Breast epithelium (tissue), 3 donors: ENCODE measurements at regions not wholly inside any gene's neighbourhood (a gene's known extent, or its start where the extent isn't known, plus 50 kb on each side); places are given as distances from the start of the nearest gene placed in this dataset.

Experiments
- CTCF ChIP-seq, 3 donors: fragments of 450-650 bp; IDR thresholded peaks; one replicate each; pipeline ENCODE4 v1.5.1; 2016 to 2017; ENCODE audit warnings: antibody characterized with exemption in 3 of 3, mild to moderate bottlenecking in 3 of 3, moderate library complexity in 3 of 3
- POLR2A ChIP-seq: fragments of 450-650 bp; IDR thresholded peaks from one replicate; pipeline ENCODE4 v1.6.1; 2016; ENCODE audit warnings: antibody characterized with exemption, mild to moderate bottlenecking, moderate library complexity

GRCh38 chr5:20105915-20106314 lies 117.9 kb upstream of the CDH18 start:
- TF ChIP-seq CTCF (IDR thresholded peaks at IDR 0.05): no peak
- no peak for TF ChIP-seq POLR2A
